Lower leg skin (tissue), 3 donors: ENCODE measurements at regions not wholly inside any gene's neighbourhood (a gene's known extent, or its start where the extent isn't known, plus 50 kb on each side); places are given as distances from the start of the nearest gene placed in this dataset.

Experiments
- POLR2A ChIP-seq, 2 donors: fragments of 450-650 bp; IDR thresholded peaks; one replicate each; pipeline ENCODE4 v1.6.1; 2016 to 2017; ENCODE audit warnings: antibody characterized with exemption in 2 of 2, mild to moderate bottlenecking in 1 of 2, moderate library complexity in 1 of 2
- TF ChIP-seq, protein P1 (sequence below), 3 donors: fragments of 450-650 bp; IDR thresholded peaks; one replicate each; pipeline ENCODE4 v1.5.1; 2016; ENCODE audit warnings: antibody characterized with exemption in 3 of 3, mild to moderate bottlenecking in 3 of 3, moderate library complexity in 2 of 3

DNA sequence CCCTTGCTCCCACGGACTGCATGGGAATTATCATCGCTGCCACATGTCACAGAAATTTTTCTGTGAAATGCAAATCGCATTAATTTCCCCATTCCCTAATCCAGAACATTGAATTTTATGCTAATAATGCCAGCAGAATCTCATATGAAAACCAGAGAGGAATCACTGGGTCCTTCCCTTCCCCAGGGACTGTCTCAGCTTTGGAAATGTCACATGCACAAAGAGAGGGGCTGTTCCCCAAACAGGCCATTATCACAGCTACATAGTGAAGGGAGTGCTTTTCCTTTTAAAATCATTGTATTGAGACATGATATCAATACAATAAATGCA, 954.5 kb downstream of the BRD1 start:
- TF ChIP-seq, protein P1, sequence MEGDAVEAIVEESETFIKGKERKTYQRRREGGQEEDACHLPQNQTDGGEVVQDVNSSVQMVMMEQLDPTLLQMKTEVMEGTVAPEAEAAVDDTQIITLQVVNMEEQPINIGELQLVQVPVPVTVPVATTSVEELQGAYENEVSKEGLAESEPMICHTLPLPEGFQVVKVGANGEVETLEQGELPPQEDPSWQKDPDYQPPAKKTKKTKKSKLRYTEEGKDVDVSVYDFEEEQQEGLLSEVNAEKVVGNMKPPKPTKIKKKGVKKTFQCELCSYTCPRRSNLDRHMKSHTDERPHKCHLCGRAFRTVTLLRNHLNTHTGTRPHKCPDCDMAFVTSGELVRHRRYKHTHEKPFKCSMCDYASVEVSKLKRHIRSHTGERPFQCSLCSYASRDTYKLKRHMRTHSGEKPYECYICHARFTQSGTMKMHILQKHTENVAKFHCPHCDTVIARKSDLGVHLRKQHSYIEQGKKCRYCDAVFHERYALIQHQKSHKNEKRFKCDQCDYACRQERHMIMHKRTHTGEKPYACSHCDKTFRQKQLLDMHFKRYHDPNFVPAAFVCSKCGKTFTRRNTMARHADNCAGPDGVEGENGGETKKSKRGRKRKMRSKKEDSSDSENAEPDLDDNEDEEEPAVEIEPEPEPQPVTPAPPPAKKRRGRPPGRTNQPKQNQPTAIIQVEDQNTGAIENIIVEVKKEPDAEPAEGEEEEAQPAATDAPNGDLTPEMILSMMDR (IDR thresholded peaks at IDR 0.05), result no peak
- TF ChIP-seq POLR2A (IDR thresholded peaks at IDR 0.05), result no peak
